Left lung (tissue), 4 donors: ENCODE measurements at regions not wholly inside any gene's neighbourhood (a gene's known extent, or its start where the extent isn't known, plus 50 kb on each side); places are given as distances from the start of the nearest gene placed in this dataset.

ENCODE experiments used
- ATAC-seq: fragments of 200-7000 bp; cut with Tn5 transposase; one replicate; pipeline ENCODE4 v1.9.1; 2020; ENCODE audit warnings: moderate library complexity
- DNase-seq, 4 donors: peaks; one replicate each; pipeline ENCODE4 v3.0.0-alpha.2; 2013 to 2020
- H3K27ac ChIP-seq, 2 donors: fragments of 200-600 bp; sonication (generic) in 1 of 2; one replicate each; pipeline versions ENCODE4 v1.5.0 to v1.8.0; 2020 to 2021
- H3K27me3 ChIP-seq, 2 donors: fragments of 200-600 bp; sonication (generic) in 1 of 2; one replicate each; pipeline versions ENCODE4 v1.5.0 to v1.8.0; 2020 to 2021
- H3K36me3 ChIP-seq, 2 donors: fragments of 200-600 bp; sonication (generic) in 1 of 2; one replicate each; pipeline versions ENCODE4 v1.5.0 to v1.8.0; 2020 to 2021
- H3K4me1 ChIP-seq, 2 donors: fragments of 200-600 bp; one replicate each; pipeline ENCODE4 v1.8.0; 2021
- H3K4me3 ChIP-seq, 2 donors: fragments of 200-600 bp; sonication (generic) in 1 of 2; one replicate each; pipeline versions ENCODE4 v1.5.0 to v1.8.0; 2020 to 2021; ENCODE audit warnings: mild to moderate bottlenecking in 1 of 2
- H3K9me3 ChIP-seq, 2 donors: fragments of 200-600 bp; sonication (generic) in 1 of 2; one replicate each; pipeline versions ENCODE4 v1.5.0 to v1.8.0; 2020 to 2021
- CTCF ChIP-seq, 2 donors: fragments of 200-600 bp; sonication (generic) in 1 of 2; IDR thresholded peaks; one replicate each; pipeline versions ENCODE4 v1.5.0 to v1.8.0; 2021; ENCODE audit warnings: antibody characterized with exemption in 2 of 2
- intact Hi-C, 2 donors: fragments of 100-400 bp; cut with DNase I; formaldehyde crosslinking; loops; one replicate each; pipeline versions ENCODE4 v1.11.2 to v1.14.2; 2022
- donor health status: DM: no; HTN: yes; CAD: no.
- donor health status: DM: no; HTN: no; CAD: no.

- Histone ChIP-seq H3K36me3 (no peaks in the 10 kb centered on the region), H3K27ac (no peak overlapping the region), H3K27me3 (no peaks in the 10 kb centered on the region), H3K4me3 (no peak overlapping the region), H3K4me1 (no peaks in the 10 kb centered on the region), H3K9me3 (no peaks in the 10 kb centered on the region)
- ATAC-seq, result no peak
- DNase-seq, result no peak
- no peak for TF ChIP-seq CTCF (IDR thresholded peaks at IDR 0.05)
- intact Hi-C loops, result no loop called here
These were observed 119.1 kb downstream of the SLITRK2 start for GRCh38 chrX:145936769-145937168.

GRCh38 chrX:145949056-145949455 is 131.4 kb downstream of the SLITRK2 start:
- no peaks in the 10 kb centered on the region for H3K36me3 ChIP-seq
- no peaks in the 10 kb centered on the region for H3K27me3 ChIP-seq
- H3K9me3 ChIP-seq, result no peaks in the 10 kb centered on the region
- intact Hi-C loops, result no loop called here
- no peak for DNase-seq
- H3K4me1 ChIP-seq, result no peaks in the 10 kb centered on the region
- no peak for ATAC-seq
- H3K4me3 ChIP-seq, result no peak overlapping the region
- no peak overlapping the region for H3K27ac ChIP-seq
- no peak for TF ChIP-seq CTCF (IDR thresholded peaks at IDR 0.05)

- intact Hi-C loops, result no loop called here
- Histone ChIP-seq H3K27me3 (no peaks in the 10 kb centered on the region), H3K27ac (no peak overlapping the region), H3K36me3 (no peaks in the 10 kb centered on the region), H3K9me3 (no peaks in the 10 kb centered on the region), H3K4me1 (no peaks in the 10 kb centered on the region), H3K4me3 (no peak overlapping the region)
- no peak for TF ChIP-seq CTCF (IDR thresholded peaks at IDR 0.05)
- DNase-seq, result no peak
- ATAC-seq, result no peak
These were observed 136.0 kb downstream of the SLITRK2 start for GRCh38 chrX:145953628-145954027.

- intact Hi-C loops, result no loop called here
- H3K27me3 ChIP-seq, result no peaks in the 10 kb centered on the region
These were observed 172.4 kb downstream of the SLITRK2 start for GRCh38 chrX:145990051-145990450.

GRCh38 chrX:146006637-146007036 is 189.0 kb downstream of the SLITRK2 start:
- Histone ChIP-seq H3K27ac (no peak overlapping the region), H3K4me3 (no peak overlapping the region), H3K36me3 (no peaks in the 10 kb centered on the region), H3K27me3 (no peaks in the 10 kb centered on the region), H3K9me3 (peaks cover 0 to 2% of the 10 kb centered on the region in 2 donors), H3K4me1 (no peaks in the 10 kb centered on the region)
- intact Hi-C loops, result no loop called here
- no peak for TF ChIP-seq CTCF (IDR thresholded peaks at IDR 0.05)
- ATAC-seq (no peak), DNase-seq (no peak)

More at GRCh38 chrX:145990051-145990450, 172.4 kb downstream of the SLITRK2 start:
- DNase-seq (no peak), ATAC-seq (no peak)
- TF ChIP-seq CTCF (IDR thresholded peaks at IDR 0.05), result no peak
- no peaks in the 10 kb centered on the region for H3K36me3 ChIP-seq
- H3K9me3 ChIP-seq, result no peaks in the 10 kb centered on the region
- no peaks in the 10 kb centered on the region for H3K4me1 ChIP-seq
- H3K27ac ChIP-seq, result no peak overlapping the region
- H3K4me3 ChIP-seq, result no peak overlapping the region
